Colonic mucosa (tissue), 4 donors: ENCODE measurements at regions not wholly inside any gene's neighbourhood (a gene's known extent, or its start where the extent isn't known, plus 50 kb on each side); places are given as distances from the start of the nearest gene placed in this dataset.

Experiments
- DNase-seq: peaks from one replicate; pipeline ENCODE4 v3.0.0-alpha.2; 2020
- H3K27ac ChIP-seq: fragments of 200-600 bp; one replicate; pipeline ENCODE4 v1.8.0; 2021
- H3K27me3 ChIP-seq: fragments of 200-600 bp; one replicate; pipeline ENCODE4 v1.8.0; 2021
- H3K36me3 ChIP-seq: fragments of 200-600 bp; one replicate; pipeline ENCODE4 v1.8.0; 2021
- H3K4me1 ChIP-seq: fragments of 200-600 bp; one replicate; pipeline ENCODE4 v1.8.0; 2021; ENCODE audit warnings: mild to moderate bottlenecking
- H3K4me3 ChIP-seq: fragments of 200-600 bp; one replicate; pipeline ENCODE4 v1.8.0; 2021
- H3K9ac ChIP-seq, 2 donors: one replicate each; pipeline ENCODE4 v1.7.0; 2013; ENCODE audit warnings: control low read depth in 2 of 2, low read depth in 2 of 2, low read length in 2 of 2
- H3K9me3 ChIP-seq: fragments of 200-600 bp; one replicate; pipeline ENCODE4 v1.8.0; 2021
- CTCF ChIP-seq: fragments of 200-600 bp; IDR thresholded peaks from one replicate; pipeline ENCODE4 v1.8.0; 2022; ENCODE audit warnings: antibody characterized with exemption, mild to moderate bottlenecking
- intact Hi-C: fragments of 100-400 bp; cut with DNase I; formaldehyde crosslinking; loops from one replicate; pipeline ENCODE4 v1.14.1; 2022
- donor health status: healthy.
- donor health status: DM: no; HTN: no; CAD: no.
- donor health status: DM: no; HTN: no; CAD: no.

GRCh38 chr19:30857388-30857787, 485.2 kb downstream of the ZNF536 start:
- DNase-seq = no peak
- no peaks in the 10 kb centered on the region for H3K27me3 ChIP-seq

GRCh38 chr19:30856786-30857185, 484.6 kb downstream of the ZNF536 start:
- Histone ChIP-seq H3K4me3 (no peak overlapping the region), H3K27me3 (no peaks in the 10 kb centered on the region), H3K9ac (no peak overlapping the region), H3K4me1 (no peaks in the 10 kb centered on the region), H3K9me3 (no peaks in the 10 kb centered on the region), H3K27ac (no peak overlapping the region), H3K36me3 (no peaks in the 10 kb centered on the region)
- intact Hi-C loops = no loop called here
- DNase-seq = no peak
- no peak for TF ChIP-seq CTCF

More at GRCh38 chr19:30857388-30857787, 485.2 kb downstream of the ZNF536 start:
- no peak for TF ChIP-seq CTCF
- no peak overlapping the region for H3K9ac ChIP-seq
- no peak overlapping the region for H3K4me3 ChIP-seq
- intact Hi-C loops = no loop called here
- no peak overlapping the region for H3K27ac ChIP-seq
- H3K4me1 ChIP-seq = no peaks in the 10 kb centered on the region
- no peaks in the 10 kb centered on the region for H3K36me3 ChIP-seq
- H3K9me3 ChIP-seq = no peaks in the 10 kb centered on the region

GRCh38 chr19:30856376-30856775, 484.2 kb downstream of the ZNF536 start:
- no peaks in the 10 kb centered on the region for H3K4me1 ChIP-seq
- no peak overlapping the region for H3K27ac ChIP-seq
- no peak overlapping the region for H3K9ac ChIP-seq
- intact Hi-C loops = no loop called here
- DNase-seq = no peak
- no peaks in the 10 kb centered on the region for H3K36me3 ChIP-seq
- H3K4me3 ChIP-seq = no peak overlapping the region
- H3K9me3 ChIP-seq = no peaks in the 10 kb centered on the region
- no peak for TF ChIP-seq CTCF
- no peaks in the 10 kb centered on the region for H3K27me3 ChIP-seq

GRCh38 chr19:30855442-30855841, 483.3 kb downstream of the ZNF536 start:
- Histone ChIP-seq H3K9ac (no peak overlapping the region), H3K27me3 (no peaks in the 10 kb centered on the region), H3K9me3 (no peaks in the 10 kb centered on the region), H3K36me3 (no peaks in the 10 kb centered on the region), H3K4me3 (no peak overlapping the region), H3K27ac (no peak overlapping the region), H3K4me1 (no peaks in the 10 kb centered on the region)
- intact Hi-C loops = no loop called here
- no peak for DNase-seq
- no peak for TF ChIP-seq CTCF

- Histone ChIP-seq H3K36me3 (no peaks in the 10 kb centered on the region), H3K9me3 (no peaks in the 10 kb centered on the region), H3K27ac (no peak overlapping the region), H3K27me3 (no peaks in the 10 kb centered on the region), H3K4me3 (no peak overlapping the region), H3K9ac (no peak overlapping the region), H3K4me1 (no peaks in the 10 kb centered on the region)
- no peak for TF ChIP-seq CTCF
- intact Hi-C loops = no loop called here
- no peak for DNase-seq
Observed at GRCh38 chr19:30854661-30855060, 482.5 kb downstream of the ZNF536 start.

- Histone ChIP-seq H3K4me1 (no peaks in the 10 kb centered on the region), H3K4me3 (no peak overlapping the region), H3K9ac (no peak overlapping the region), H3K36me3 (no peaks in the 10 kb centered on the region), H3K27me3 (no peaks in the 10 kb centered on the region), H3K9me3 (no peaks in the 10 kb centered on the region), H3K27ac (no peak overlapping the region)
- no peak for TF ChIP-seq CTCF
- intact Hi-C loops = no loop called here
- DNase-seq = no peak
Observed at GRCh38 chr19:30854207-30854606, 482.0 kb downstream of the ZNF536 start.
